Fibroblast of the aortic adventitia (primary cell): ENCODE measurements at regions not wholly inside any gene's neighbourhood (a gene's known extent, or its start where the extent isn't known, plus 50 kb on each side); places are given as distances from the start of the nearest gene placed in this dataset.
A peak's percentile ranks its signal among the peaks of the same experiment; 100 is the strongest.
"Not testable (repeated sequence)": the region's sequence is repeated elsewhere in the genome, so short reads cannot be mapped to it uniquely, and the experiment has no call there.

Experiments used
- DNase-seq: peaks from one replicate; pipeline ENCODE4 v3.0.0-alpha.2; 2010; ENCODE audit warnings: low read depth
- H3K4me3 ChIP-seq: 2 replicates; pipeline ENCODE4 v1.5.1; 2011; ENCODE audit warnings: low read depth, mild to moderate bottlenecking, control low read depth, low read length, moderate library complexity
- TF ChIP-seq, protein P1 (sequence below): IDR thresholded peaks from 2 replicates; pipeline ENCODE4 v1.5.1; 2011; ENCODE audit warnings: mild to moderate bottlenecking, low read length, control low read depth, inconsistent platforms; ENCODE audit not compliant: insufficient read depth

DNA sequence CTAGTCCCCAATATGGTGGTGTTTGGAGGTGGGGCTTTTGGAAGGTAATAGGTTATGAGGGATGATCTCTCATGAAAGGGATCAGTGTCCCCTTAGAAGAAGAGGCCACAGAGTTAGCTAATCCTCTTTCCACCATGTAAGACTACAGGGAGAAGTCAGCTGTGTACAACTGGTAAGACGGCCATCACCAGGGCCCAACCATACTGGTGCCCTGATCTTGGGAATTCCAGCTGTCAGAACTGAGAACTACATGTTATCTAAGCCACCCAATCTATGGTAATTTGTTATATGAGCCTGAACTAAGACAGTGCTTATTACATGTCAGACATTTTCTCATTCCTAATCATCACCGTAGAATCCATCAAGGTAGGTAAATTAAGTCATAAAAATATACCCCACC is 77.7 kb upstream of the ZNF217 start:
- no peak overlapping the region for H3K4me3 ChIP-seq
- TF ChIP-seq, protein P1, sequence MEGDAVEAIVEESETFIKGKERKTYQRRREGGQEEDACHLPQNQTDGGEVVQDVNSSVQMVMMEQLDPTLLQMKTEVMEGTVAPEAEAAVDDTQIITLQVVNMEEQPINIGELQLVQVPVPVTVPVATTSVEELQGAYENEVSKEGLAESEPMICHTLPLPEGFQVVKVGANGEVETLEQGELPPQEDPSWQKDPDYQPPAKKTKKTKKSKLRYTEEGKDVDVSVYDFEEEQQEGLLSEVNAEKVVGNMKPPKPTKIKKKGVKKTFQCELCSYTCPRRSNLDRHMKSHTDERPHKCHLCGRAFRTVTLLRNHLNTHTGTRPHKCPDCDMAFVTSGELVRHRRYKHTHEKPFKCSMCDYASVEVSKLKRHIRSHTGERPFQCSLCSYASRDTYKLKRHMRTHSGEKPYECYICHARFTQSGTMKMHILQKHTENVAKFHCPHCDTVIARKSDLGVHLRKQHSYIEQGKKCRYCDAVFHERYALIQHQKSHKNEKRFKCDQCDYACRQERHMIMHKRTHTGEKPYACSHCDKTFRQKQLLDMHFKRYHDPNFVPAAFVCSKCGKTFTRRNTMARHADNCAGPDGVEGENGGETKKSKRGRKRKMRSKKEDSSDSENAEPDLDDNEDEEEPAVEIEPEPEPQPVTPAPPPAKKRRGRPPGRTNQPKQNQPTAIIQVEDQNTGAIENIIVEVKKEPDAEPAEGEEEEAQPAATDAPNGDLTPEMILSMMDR: no peak
- no peak for DNase-seq

DNA sequence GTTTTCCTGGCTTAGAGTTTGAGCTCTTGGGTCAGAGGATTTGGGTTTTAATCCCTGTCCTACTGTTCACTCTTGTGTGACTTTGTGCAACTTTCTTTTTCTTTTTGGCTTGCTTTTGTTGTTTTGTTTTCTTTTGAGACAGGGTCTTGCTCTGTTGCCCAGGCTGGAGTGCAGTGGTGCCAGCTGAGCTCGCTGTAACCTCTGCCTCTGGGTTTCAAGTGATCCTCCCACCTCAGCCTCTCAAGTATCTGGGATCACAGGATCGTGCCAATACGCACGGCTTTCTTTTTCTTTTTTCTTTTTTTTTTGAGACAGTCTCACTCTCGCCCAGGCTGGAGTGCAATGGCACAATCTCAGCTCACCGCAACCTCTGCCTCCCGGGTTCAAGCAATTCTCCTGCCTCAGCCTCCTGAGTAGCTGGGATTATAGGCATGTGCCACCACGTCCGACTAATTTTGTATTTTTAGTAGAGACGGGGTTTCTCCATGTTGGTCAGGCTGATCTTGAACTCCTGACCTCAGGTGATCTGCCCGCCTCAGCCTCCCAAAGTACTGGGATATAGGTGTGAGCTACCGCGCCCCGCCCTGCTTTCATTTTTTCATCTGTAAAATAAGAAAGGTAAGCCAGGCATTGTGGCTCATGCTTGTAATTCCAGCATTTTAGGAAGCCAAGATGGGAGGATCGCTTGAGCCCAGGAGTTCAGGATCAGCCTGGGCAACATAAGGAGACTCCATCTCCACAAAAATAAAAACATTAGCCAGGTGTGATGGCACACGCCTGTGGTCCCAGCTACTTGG is 76.1 kb upstream of the ZNF217 start:
- H3K4me3 ChIP-seq, DNase-seq: not testable (repeated sequence)

DNA sequence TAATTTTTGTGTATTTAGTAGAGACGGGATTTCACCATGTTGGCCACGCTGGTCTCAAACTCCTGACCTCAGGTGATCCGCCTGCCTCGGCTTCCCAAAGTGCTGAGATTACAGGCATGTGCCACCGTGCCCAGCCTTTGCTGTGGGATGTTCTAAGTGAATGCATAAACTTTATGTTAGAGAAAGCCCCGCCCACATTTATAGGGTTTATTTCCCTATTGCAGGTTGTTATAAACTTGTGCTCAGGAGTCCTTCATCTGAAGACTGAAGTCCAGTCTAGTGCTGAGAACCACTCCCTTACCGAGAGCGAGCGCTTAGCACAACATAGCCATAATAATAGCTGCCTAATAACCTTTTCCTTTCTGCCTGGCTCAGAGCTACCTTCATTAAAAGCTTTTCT is 75.4 kb upstream of the ZNF217 start:
- DNase-seq: no peak
- TF ChIP-seq, protein P1: no peak
- no peak overlapping the region for H3K4me3 ChIP-seq

DNA sequence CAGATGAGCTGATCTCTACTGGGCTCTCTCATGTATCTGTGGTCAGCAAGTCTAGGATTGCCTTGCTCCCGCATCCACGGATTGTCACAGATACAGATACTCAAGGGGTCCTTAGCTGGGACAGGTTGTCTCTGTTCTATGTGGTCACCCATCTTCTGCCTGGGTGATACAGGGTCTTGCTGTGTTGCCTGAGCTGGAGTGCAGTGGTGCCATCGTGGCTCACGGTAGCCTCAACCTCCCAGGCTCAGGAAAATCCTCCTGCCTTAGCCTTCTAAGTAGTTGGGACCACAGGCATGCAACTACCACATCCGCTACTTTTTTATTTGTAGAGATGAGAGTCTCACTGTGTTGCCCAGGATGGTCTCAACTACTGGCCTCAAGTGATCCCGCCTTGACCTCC is 72.5 kb upstream of the ZNF217 start:
- TF ChIP-seq, protein P1: no peak
- no peak overlapping the region for H3K4me3 ChIP-seq
- no peak for DNase-seq

DNA sequence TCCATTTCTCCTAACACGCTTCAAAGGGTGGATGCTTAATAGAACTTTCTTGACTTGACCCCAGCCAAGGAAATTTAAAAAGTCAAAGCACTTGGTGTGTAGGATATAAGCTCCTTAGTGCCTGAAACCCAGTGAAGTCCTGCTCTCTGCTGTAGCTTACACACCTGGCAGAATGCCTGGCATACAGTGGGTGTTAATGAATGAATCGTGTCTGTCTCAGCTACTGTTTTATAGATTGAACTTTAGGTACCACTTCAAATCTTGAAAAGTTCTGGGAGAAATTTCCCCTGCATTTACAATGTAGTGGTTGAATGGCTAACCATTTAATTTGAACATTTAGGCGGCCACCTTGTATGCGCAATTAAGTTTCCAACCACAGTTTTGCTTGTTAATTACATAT is 70.5 kb upstream of the ZNF217 start:
- TF ChIP-seq, protein P1: no peak
- DNase-seq: no peak
- no peak overlapping the region for H3K4me3 ChIP-seq

DNA sequence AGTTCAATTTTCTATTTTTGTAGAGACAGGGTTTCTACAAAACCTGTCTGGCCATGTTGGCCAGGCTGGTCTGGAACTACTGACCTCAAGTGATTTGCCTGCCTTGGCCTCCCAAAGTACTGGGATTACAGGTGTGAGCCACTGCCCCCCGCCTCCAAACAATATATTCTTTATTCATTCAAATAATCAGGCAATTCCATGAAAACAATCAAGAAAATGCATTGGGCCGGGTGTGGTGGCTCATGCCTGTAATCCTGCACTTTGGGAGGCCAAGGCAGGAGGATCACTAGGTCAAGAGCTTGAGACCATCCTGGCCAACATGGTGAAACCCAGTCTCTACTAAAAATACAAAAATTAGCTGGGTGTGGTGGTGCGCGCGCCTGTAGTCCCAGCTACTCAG is 69.9 kb upstream of the ZNF217 start:
- not testable (repeated sequence) for H3K4me3 ChIP-seq, DNase-seq

DNA sequence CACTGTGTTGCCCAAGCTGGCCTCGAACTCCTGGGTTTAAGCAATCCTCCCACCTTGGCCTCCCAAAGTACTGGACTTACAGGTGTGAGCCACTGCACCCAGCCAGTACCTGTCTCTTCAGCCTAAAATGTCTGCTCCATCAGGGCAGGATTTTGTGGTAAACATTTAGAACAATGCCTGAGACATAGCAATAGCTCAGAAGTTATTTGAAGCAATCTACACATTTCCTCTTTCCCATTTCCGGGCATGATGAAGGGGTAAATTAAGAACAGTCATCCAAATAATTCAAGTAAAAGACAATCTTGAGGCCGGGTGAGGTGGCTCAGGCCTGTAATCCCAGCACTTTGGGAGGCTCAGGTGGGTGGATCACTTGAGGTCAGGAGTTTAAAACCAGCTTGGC is 69.0 kb upstream of the ZNF217 start:
- H3K4me3 ChIP-seq: no peak overlapping the region
- TF ChIP-seq, protein P1: no peak
- DNase-seq: no peak

DNA sequence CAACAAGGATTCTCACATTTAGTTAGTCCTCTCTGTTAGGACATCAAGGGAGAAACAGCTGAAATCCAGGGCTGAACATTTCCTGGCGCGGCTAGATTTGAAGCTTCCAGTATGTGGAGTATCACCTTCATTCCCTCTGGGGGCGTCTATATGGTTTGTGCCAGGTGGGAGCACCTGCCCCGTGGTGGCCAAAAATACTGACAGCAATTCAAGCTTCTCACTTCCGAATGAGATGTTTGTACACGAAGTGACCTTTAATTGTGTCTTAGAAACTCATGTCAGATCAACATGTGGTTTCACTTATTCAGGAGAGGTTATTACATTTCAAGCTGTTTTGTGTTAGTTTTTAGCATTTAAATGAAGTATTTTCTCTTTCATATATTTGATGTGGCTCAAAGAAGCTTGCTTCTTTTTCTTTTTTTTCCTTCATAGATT is 67.3 kb upstream of the ZNF217 start:
- DNase-seq: peak; percentile 50
- H3K4me3 ChIP-seq: no peak overlapping the region
- TF ChIP-seq, protein P1: no peak
